CD8-positive, alpha-beta memory T cell (primary cell): ENCODE measurements at regions not wholly inside any gene's neighbourhood (a gene's known extent, or its start where the extent isn't known, plus 50 kb on each side); places are given as distances from the start of the nearest gene placed in this dataset.

Experiments
- CTCF ChIA-PET: fragments of 350-600 bp; sonication (Branson Sonifier 250); formaldehyde crosslinking; loops from one replicate; lab custom pipeline; 2021; ENCODE audit warnings: antibody characterized with exemption; lab: Charles Lee
- POLR2A ChIA-PET: fragments of 350-600 bp; sonication (Branson Sonifier 250); formaldehyde crosslinking; loops from one replicate; lab custom pipeline; 2021; ENCODE audit warnings: antibody characterized with exemption; lab: Charles Lee
- DNase-seq, 5 donors: peaks; one replicate each; pipeline versions ENCODE4 v3.0.0 to v3.0.0-alpha.2; 2020 to 2022; ENCODE audit warnings: mixed read lengths in 1 of 5
- H3K27ac ChIP-seq: one replicate; pipeline ENCODE4 v1.7.0; 2013; ENCODE audit warnings: low read depth, mild to moderate bottlenecking, low read length, moderate library complexity
- H3K27me3 ChIP-seq: 2 replicates; pipeline ENCODE4 v1.7.0; 2013; ENCODE audit warnings: low read length, mild to moderate bottlenecking; ENCODE audit not compliant: insufficient read depth, poor library complexity, severe bottlenecking
- H3K36me3 ChIP-seq: 2 replicates; pipeline ENCODE4 v1.7.0; 2013; ENCODE audit warnings: mild to moderate bottlenecking, low read length, moderate library complexity; ENCODE audit not compliant: insufficient read depth
- H3K4me1 ChIP-seq: 2 replicates; pipeline ENCODE4 v1.7.0; 2013; ENCODE audit warnings: mild to moderate bottlenecking, low read length, moderate library complexity; ENCODE audit not compliant: insufficient read depth
- H3K4me3 ChIP-seq: 2 replicates; pipeline ENCODE4 v1.7.0; 2013; ENCODE audit warnings: mild to moderate bottlenecking, low read length
- H3K9me3 ChIP-seq: 2 replicates; pipeline ENCODE4 v1.7.0; 2013; ENCODE audit warnings: mild to moderate bottlenecking, low read length
- H3K27ac Mint-ChIP-seq, 8 donors: one replicate each; pipeline ENCODE4 v1.8.0; 2020 to 2021; ENCODE audit warnings: mixed read lengths in 8 of 8, mild to moderate bottlenecking in 6 of 8, inconsistent platforms in 3 of 8, moderate library complexity in 3 of 8
- H3K27me3 Mint-ChIP-seq, 2 donors: one replicate each; pipeline ENCODE4 v1.8.0; 2020 to 2021; ENCODE audit warnings: mixed read lengths in 2 of 2, mild to moderate bottlenecking in 1 of 2, moderate library complexity in 1 of 2
- H3K36me3 Mint-ChIP-seq, 3 donors: one replicate each; pipeline ENCODE4 v1.8.0; 2020 to 2021; ENCODE audit warnings: mixed read lengths in 3 of 3, inconsistent platforms in 1 of 3, mild to moderate bottlenecking in 1 of 3
- H3K4me1 Mint-ChIP-seq, 3 donors: one replicate each; pipeline ENCODE4 v1.8.0; 2020 to 2021; ENCODE audit warnings: mixed read lengths in 3 of 3, inconsistent platforms in 1 of 3, mild to moderate bottlenecking in 1 of 3
- H3K4me3 Mint-ChIP-seq, 7 donors: one replicate each; pipeline ENCODE4 v1.8.0; 2020 to 2021; ENCODE audit warnings: mixed read lengths in 7 of 7, mild to moderate bottlenecking in 6 of 7, moderate library complexity in 4 of 7, inconsistent platforms in 2 of 7
- H3K9me3 Mint-ChIP-seq, 5 donors: one replicate each; pipeline ENCODE4 v1.8.0; 2020 to 2022; ENCODE audit warnings: mixed read lengths in 5 of 5, mild to moderate bottlenecking in 3 of 5, moderate library complexity in 2 of 5, inconsistent platforms in 1 of 5

DNA sequence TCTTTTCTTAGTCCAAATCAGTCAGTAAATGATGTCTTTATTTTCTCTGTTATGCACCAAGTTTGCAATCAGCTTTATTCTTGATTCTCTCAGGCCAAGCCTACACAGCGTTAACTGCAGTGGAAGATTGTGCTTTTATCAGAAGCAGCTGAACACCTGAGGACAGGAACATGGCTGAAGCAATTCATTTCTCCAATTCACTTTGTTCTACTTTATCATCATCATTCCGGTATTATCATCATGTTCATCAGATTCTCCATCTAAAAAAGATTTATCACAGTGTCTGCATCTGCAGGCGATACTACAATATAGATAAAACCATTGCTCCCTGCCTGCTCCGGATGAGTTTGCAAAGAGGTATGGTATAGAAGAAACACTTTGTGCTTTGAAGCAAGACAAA, 68.1 kb upstream of the STMND1 start:
- Mint-ChIP-seq H3K27me3 (peaks cover 3 to 28% of the 10 kb centered on the region in 2 donors), H3K4me1 (no peaks in the 10 kb centered on the region), H3K36me3 (no peaks in the 10 kb centered on the region), H3K4me3 (no peak overlapping the region), H3K27ac (no peak overlapping the region), H3K9me3 (peaks cover 0 to under 1% (median 0%) of the 10 kb centered on the region in 5 donors)
- no peaks in the 10 kb centered on the region for H3K36me3 ChIP-seq
- H3K27me3 ChIP-seq, result no peaks in the 10 kb centered on the region
- ChIA-PET POLR2A (no interaction called here), CTCF (no interaction called here)
- no peak overlapping the region for H3K27ac ChIP-seq
- no peaks in the 10 kb centered on the region for H3K4me1 ChIP-seq
- DNase-seq, result no peak
- no peak overlapping the region for H3K4me3 ChIP-seq
- no peaks in the 10 kb centered on the region for H3K9me3 ChIP-seq

DNA sequence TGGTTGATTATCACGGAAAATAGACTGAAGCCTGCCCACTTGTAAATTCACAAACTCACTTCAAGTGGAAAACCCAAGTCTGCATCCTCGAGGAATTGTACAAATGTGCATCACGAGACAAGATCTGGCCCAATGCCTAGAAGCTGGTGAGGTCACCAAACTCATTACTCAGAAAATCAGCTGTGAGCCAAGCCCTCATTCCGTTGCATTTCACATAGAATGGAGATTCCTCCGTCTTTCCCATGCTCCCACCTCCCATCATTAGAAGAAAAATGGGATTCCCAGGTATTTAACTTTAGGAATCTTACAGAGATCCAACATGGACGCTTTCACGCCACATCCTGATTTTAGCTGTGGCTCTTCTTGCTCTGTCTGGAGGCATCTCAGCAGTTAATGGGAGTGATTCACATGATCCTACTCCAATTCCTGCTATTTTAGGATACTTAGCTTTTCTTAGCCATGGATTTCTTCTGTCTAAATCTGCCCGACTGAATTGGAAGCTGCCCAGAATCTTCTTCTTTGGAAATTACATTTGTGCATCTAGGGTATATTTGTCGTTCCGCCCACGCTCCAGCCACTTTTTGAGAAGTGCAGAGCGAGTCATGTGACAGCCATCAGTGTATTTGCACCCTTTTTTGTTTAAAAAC, 68.7 kb upstream of the STMND1 start:
- H3K27me3 Mint-ChIP-seq, result peaks cover 5 to 32% of the 10 kb centered on the region in 2 donors
- H3K36me3 Mint-ChIP-seq, result no peaks in the 10 kb centered on the region
- no peak overlapping the region for H3K27ac Mint-ChIP-seq
- no peaks in the 10 kb centered on the region for H3K9me3 ChIP-seq
- H3K4me3 ChIP-seq, result no peak overlapping the region
- H3K4me1 Mint-ChIP-seq, result no peaks in the 10 kb centered on the region
- H3K27me3 ChIP-seq, result no peaks in the 10 kb centered on the region
- H3K9me3 Mint-ChIP-seq, result no peaks in the 10 kb centered on the region
- no peak overlapping the region for H3K27ac ChIP-seq
- no peak for DNase-seq
- H3K36me3 ChIP-seq, result no peaks in the 10 kb centered on the region
- no peaks in the 10 kb centered on the region for H3K4me1 ChIP-seq
- H3K4me3 Mint-ChIP-seq, result no peak overlapping the region
- ChIA-PET POLR2A (no interaction called here), CTCF (no interaction called here)

DNA sequence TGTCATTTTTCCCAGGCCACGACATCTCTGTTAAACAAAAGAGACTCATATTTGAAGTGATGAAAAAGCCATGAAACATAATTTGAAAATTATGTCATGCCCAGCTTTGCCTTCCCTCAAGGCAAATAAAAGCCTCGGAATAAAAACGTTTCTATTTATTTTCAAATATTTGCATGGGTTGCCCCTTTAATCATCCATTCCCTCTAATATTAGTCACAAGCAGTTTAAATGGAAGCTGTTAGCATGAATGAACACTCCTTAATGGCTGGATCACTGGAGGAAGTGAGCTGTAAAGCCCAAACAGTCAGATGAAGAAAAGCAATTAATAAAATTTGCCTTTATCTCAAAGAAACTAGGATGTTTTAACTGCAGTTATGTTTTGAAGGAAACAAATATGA, 69.3 kb upstream of the STMND1 start:
- Mint-ChIP-seq H3K4me3 (no peak overlapping the region), H3K27me3 (peaks cover 7 to 32% of the 10 kb centered on the region in 2 donors)

DNA sequence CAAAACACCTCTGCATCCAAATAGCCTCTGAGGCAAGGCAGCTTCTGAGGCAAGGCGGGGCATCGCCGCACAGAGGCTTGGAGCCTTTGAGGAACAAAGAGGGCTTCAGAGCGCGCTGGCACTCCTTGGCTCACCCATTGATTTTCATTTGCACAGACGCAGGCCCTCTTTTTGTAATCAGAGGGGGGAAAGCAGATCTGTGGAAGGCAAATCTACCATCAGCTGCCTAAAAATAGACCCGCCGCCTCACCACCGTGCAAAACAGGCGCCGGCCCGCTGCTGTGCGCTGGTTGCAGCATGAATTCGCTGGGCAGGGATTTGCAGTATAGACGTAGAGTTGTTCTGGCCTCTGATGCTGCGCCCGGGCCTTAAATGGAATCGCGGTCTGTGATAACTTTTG, 69.9 kb upstream of the STMND1 start:
- no peak for DNase-seq
- CTCF ChIA-PET, result no interaction called here
- POLR2A ChIA-PET, result no interaction called here
- no peaks in the 10 kb centered on the region for H3K9me3 ChIP-seq
- Mint-ChIP-seq H3K9me3 (peaks cover 0 to 2% (median 0%) of the 10 kb centered on the region in 5 donors), H3K4me3 (no peak overlapping the region), H3K27ac (no peak overlapping the region), H3K27me3 (peaks cover 7 to 36% of the 10 kb centered on the region in 2 donors), H3K4me1 (no peaks in the 10 kb centered on the region), H3K36me3 (no peaks in the 10 kb centered on the region)
- no peak overlapping the region for H3K4me3 ChIP-seq
- H3K27ac ChIP-seq, result no peak overlapping the region
- no peaks in the 10 kb centered on the region for H3K27me3 ChIP-seq
- H3K36me3 ChIP-seq, result no peaks in the 10 kb centered on the region
- H3K4me1 ChIP-seq, result no peaks in the 10 kb centered on the region

More for the DNA sequence above, 69.3 kb upstream of the STMND1 start:
- ChIA-PET POLR2A (no interaction called here), CTCF (no interaction called here)
- H3K36me3 Mint-ChIP-seq, result no peaks in the 10 kb centered on the region
- DNase-seq, result no peak
- H3K36me3 ChIP-seq, result no peaks in the 10 kb centered on the region
- no peaks in the 10 kb centered on the region for H3K27me3 ChIP-seq
- no peak overlapping the region for H3K27ac Mint-ChIP-seq
- no peak overlapping the region for H3K4me3 ChIP-seq
- no peaks in the 10 kb centered on the region for H3K9me3 Mint-ChIP-seq
- no peak overlapping the region for H3K27ac ChIP-seq
- no peaks in the 10 kb centered on the region for H3K9me3 ChIP-seq
- H3K4me1 ChIP-seq, result no peaks in the 10 kb centered on the region
- H3K4me1 Mint-ChIP-seq, result no peaks in the 10 kb centered on the region

DNA sequence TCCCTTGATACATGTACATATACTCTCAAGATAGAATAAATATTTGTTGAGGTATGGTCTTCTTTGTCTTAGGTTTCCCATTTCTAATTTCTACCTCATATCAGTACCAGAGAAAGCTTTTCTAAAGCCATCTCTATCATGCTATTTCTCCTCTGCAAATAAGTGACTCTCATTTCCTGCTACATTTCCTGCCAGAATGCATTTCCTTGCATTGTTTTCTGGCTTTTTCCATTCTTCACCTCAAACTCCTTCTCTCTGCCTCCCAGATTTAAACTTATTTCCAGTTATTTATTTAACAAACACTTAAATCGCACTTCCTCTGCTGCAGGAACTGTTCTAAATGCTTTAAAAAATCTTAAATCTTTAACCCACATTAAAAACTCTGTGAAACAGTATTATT, 74.4 kb upstream of the STMND1 start:
- H3K27ac ChIP-seq, result no peak overlapping the region
- H3K27me3 ChIP-seq, result no peaks in the 10 kb centered on the region
- Mint-ChIP-seq H3K27ac (no peak overlapping the region), H3K27me3 (peaks cover 8 to 32% of the 10 kb centered on the region in 2 donors), H3K36me3 (peaks cover 0 to 8% (median 0%) of the 10 kb centered on the region in 3 donors), H3K4me1 (no peaks in the 10 kb centered on the region), H3K4me3 (no peak overlapping the region), H3K9me3 (peaks cover 5 to 12% (median 8%) of the 10 kb centered on the region in 5 donors)
- no peaks in the 10 kb centered on the region for H3K4me1 ChIP-seq
- H3K9me3 ChIP-seq, result no peaks in the 10 kb centered on the region
- POLR2A ChIA-PET, result no interaction called here
- no peak overlapping the region for H3K4me3 ChIP-seq
- CTCF ChIA-PET, result no interaction called here
- DNase-seq, result no peak
- no peaks in the 10 kb centered on the region for H3K36me3 ChIP-seq

DNA sequence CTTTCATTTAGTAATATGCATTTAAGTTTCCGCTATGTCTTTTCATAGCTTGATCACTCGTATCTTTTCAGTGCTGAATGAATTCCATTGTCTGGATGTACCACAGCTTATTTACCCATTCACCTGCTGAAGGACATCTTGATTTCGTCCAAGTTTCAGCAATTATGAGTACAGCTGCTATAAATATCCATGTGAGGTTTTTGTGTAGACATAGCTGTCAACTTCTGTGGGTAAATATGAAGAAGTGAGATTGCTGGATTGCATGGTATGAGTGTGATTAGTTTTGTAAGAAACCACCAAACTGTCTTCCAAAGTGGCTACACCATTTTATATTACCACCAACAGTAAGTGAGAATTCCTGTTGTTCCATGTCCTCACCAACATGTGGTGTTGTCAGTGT, 79.2 kb upstream of the STMND1 start:
- Histone ChIP-seq H3K9me3 (no peaks in the 10 kb centered on the region), H3K27me3 (no peaks in the 10 kb centered on the region), H3K4me1 (no peaks in the 10 kb centered on the region), H3K27ac (no peak overlapping the region), H3K36me3 (no peaks in the 10 kb centered on the region), H3K4me3 (no peak overlapping the region)
- Mint-ChIP-seq H3K27me3 (peaks cover 3 to 29% of the 10 kb centered on the region in 2 donors), H3K27ac (no peak overlapping the region), H3K36me3 (peaks cover 0 to 8% (median 0%) of the 10 kb centered on the region in 3 donors), H3K9me3 (peaks cover 5 to 12% (median 8%) of the 10 kb centered on the region in 5 donors), H3K4me1 (no peaks in the 10 kb centered on the region), H3K4me3 (no peak overlapping the region)
- DNase-seq, result no peak
- ChIA-PET POLR2A (no interaction called here), CTCF (no interaction called here)

DNA sequence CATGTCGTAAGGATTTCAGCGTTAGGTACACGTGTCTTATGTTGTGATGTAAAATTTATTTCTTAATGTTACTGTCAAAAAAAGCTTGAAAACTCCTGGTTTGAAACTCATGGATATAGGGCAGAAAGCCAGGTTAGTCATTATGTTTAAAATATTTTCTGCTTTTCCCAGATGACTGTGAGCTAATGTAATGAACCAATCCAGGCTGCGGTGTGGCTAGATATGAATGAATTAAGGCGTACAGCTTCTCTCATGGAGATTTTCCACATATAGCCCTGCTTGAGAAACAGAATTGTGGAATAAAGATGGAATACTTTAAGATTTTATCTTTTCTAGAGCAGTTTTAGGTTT, 80.3 kb upstream of the STMND1 start:
- POLR2A ChIA-PET, result no interaction called here
- CTCF ChIA-PET, result no interaction called here
- peaks cover 0 to 8% (median 0%) of the 10 kb centered on the region in 3 donors for H3K36me3 Mint-ChIP-seq

DNA sequence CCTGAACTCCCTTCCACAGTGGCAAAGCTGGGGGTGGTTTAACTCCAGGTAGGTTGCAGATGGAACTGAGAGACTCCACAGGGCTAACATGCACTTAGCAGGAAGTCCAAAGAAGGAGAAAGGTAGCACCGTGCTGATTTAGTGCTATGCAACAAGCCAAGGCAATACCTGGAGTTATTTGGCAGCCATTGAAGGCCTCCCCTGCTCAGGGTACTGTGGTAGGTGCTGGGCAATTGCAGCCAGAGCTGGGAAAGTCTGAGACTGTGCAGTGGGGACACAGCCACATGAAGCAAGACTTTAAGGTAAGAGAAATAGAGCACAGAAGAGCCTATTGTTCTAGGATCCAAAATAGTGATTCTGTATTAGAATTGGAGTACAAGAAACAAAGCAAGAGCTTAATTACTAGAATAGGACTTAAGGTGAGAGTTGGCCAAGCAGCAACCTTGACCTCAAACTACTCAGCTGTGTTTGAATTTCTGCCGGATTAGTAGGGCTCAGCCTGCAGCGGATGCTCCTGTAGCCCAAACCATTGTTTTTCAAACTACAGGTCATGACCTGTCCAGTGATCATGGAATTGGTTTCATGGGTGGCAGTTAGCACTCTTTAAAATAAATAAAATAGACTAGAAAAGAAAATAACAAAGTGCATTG, 80.8 kb upstream of the STMND1 start:
- CTCF ChIA-PET, result no interaction called here
- no peaks in the 10 kb centered on the region for H3K4me1 ChIP-seq
- Mint-ChIP-seq H3K27me3 (peaks cover 3 to 23% of the 10 kb centered on the region in 2 donors), H3K4me3 (no peak overlapping the region), H3K27ac (no peak overlapping the region), H3K4me1 (peaks cover 5 to 7% (median 6%) of the 10 kb centered on the region in 3 donors), H3K9me3 (peaks cover 2 to 9% (median 6%) of the 10 kb centered on the region in 5 donors), H3K36me3 (peaks cover 0 to 8% (median 0%) of the 10 kb centered on the region in 3 donors)
- POLR2A ChIA-PET, result no interaction called here
- no peak for DNase-seq
- H3K4me3 ChIP-seq, result no peak overlapping the region
- no peaks in the 10 kb centered on the region for H3K9me3 ChIP-seq
- H3K27ac ChIP-seq, result no peak overlapping the region
- H3K27me3 ChIP-seq, result no peaks in the 10 kb centered on the region
- no peaks in the 10 kb centered on the region for H3K36me3 ChIP-seq

More for the DNA sequence above, 80.3 kb upstream of the STMND1 start:
- H3K27ac Mint-ChIP-seq, result no peak overlapping the region
- no peaks in the 10 kb centered on the region for H3K36me3 ChIP-seq
- no peak overlapping the region for H3K4me3 Mint-ChIP-seq
- no peaks in the 10 kb centered on the region for H3K27me3 ChIP-seq
- no peak overlapping the region for H3K4me3 ChIP-seq
- H3K9me3 Mint-ChIP-seq, result peaks cover 2 to 11% (median 8%) of the 10 kb centered on the region in 5 donors
- H3K4me1 ChIP-seq, result no peaks in the 10 kb centered on the region
- DNase-seq, result no peak
- peaks cover 2 to 3% (median 3%) of the 10 kb centered on the region in 3 donors for H3K4me1 Mint-ChIP-seq
- peaks cover 3 to 23% of the 10 kb centered on the region in 2 donors for H3K27me3 Mint-ChIP-seq
- no peaks in the 10 kb centered on the region for H3K9me3 ChIP-seq
- H3K27ac ChIP-seq, result no peak overlapping the region
